Sigmoid colon (tissue), 6 donors: ENCODE measurements at regions not wholly inside any gene's neighbourhood (a gene's known extent, or its start where the extent isn't known, plus 50 kb on each side); places are given as distances from the start of the nearest gene placed in this dataset.

Source experiments
- DNase-seq: peaks from one replicate; pipeline ENCODE4 v3.0.0-alpha.2; 2019
- H3K27ac ChIP-seq, 4 donors: fragments of 200-600 bp; sonication (generic); one replicate each; pipeline ENCODE4 v1.5.1; 2016 to 2019; ENCODE audit warnings: mild to moderate bottlenecking in 1 of 4
- H3K27me3 ChIP-seq, 3 donors: fragments of 200-600 bp; sonication (generic); one replicate each; pipeline ENCODE4 v1.5.1; 2019; ENCODE audit warnings: mild to moderate bottlenecking in 1 of 3
- H3K36me3 ChIP-seq, 4 donors: fragments of 200-600 bp; sonication (generic); one replicate each; pipeline ENCODE4 v1.5.1; 2016 to 2019
- H3K4me1 ChIP-seq, 4 donors: fragments of 200-600 bp; sonication (generic); one replicate each; pipeline ENCODE4 v1.5.1; 2017 to 2019
- H3K4me3 ChIP-seq, 4 donors: fragments of 200-600 bp; sonication (generic); one replicate each; pipeline ENCODE4 v1.5.1; 2017 to 2019; ENCODE audit warnings: mild to moderate bottlenecking in 2 of 4, moderate library complexity in 1 of 4
- H3K9me3 ChIP-seq, 4 donors: fragments of 200-600 bp in 3 of 4; sonication (generic) in 3 of 4; one replicate each; pipeline versions ENCODE4 v1.5.1 to v1.6.1; 2013 to 2019
- CTCF ChIP-seq, 4 experiments: fragments of 450-650 bp in 3 of 4; fragments of 200-600 bp in 1 of 4; IDR thresholded peaks; one replicate each; pipeline ENCODE4 v1.5.1; 2016 to 2019; ENCODE audit warnings: antibody characterized with exemption in 4 of 4, mild to moderate bottlenecking in 3 of 4, moderate library complexity in 2 of 4
- EP300 ChIP-seq, 4 donors: sonication (generic); formaldehyde crosslinking; IDR thresholded peaks; one replicate each; pipeline ENCODE4 v1.6.1; 2017; ENCODE audit warnings: antibody characterized with exemption in 4 of 4
- POLR2A ChIP-seq, 2 donors: fragments of 450-650 bp; IDR thresholded peaks; one replicate each; pipeline ENCODE4 v1.6.1; 2016; ENCODE audit warnings: antibody characterized with exemption in 2 of 2, mild to moderate bottlenecking in 2 of 2, moderate library complexity in 2 of 2
- POLR2AphosphoS5 ChIP-seq, 4 donors: sonication (generic); formaldehyde crosslinking; IDR thresholded peaks; one replicate each; pipeline ENCODE4 v1.6.1; 2017; ENCODE audit warnings: antibody characterized with exemption in 4 of 4
- WGBS, 2 donors: extraction: QIAGEN DNeasy Blood & Tissue Kit; methylation state at CpG; one replicate each; pipeline ENCODE4 v1.1.7; 2013; 5-methylcytosine and 5-hydroxymethylcytosine counted together
- intact Hi-C: fragments of 100-400 bp; cut with DNase I; formaldehyde crosslinking; loops from one replicate; pipeline ENCODE4 v1.15.1; 2023
- donor health status: healthy with polysubstance abuse.
- donor health status: healthy.

GRCh38 chr19:5240011-5240410 is 100.6 kb downstream of the PTPRS start:
- no peaks in the 10 kb centered on the region for H3K27me3 ChIP-seq
- intact Hi-C loops: no loop called here
- H3K36me3 ChIP-seq: peaks cover 15 to 75% (median 25%) of the 10 kb centered on the region in 4 donors
- no peak overlapping the region for H3K27ac ChIP-seq
- WGBS, 2 donors: 90 to 94% methylated on average over 22 of the region's 22 CpGs
- no peak for DNase-seq
- no peaks in the 10 kb centered on the region for H3K4me1 ChIP-seq
- H3K9me3 ChIP-seq: no peaks in the 10 kb centered on the region
- no peak overlapping the region for H3K4me3 ChIP-seq
- TF ChIP-seq EP300 (IDR thresholded peaks at IDR 0.05) (no peak), POLR2AphosphoS5 (IDR thresholded peaks at IDR 0.05) (no peak), POLR2A (IDR thresholded peaks at IDR 0.05) (no peak), CTCF (IDR thresholded peaks at IDR 0.05) (no peak)

GRCh38 chr19:5238700-5239099 is 101.9 kb downstream of the PTPRS start:
- Histone ChIP-seq H3K4me1 (no peaks in the 10 kb centered on the region), H3K27me3 (no peaks in the 10 kb centered on the region), H3K36me3 (peaks cover 15 to 62% (median 21%) of the 10 kb centered on the region in 4 donors), H3K9me3 (no peaks in the 10 kb centered on the region), H3K27ac (no peak overlapping the region), H3K4me3 (no peak overlapping the region)
- WGBS, 2 donors: 91 to 94% methylated on average over 33 of the region's 33 CpGs
- intact Hi-C loops: no loop called here
- no peak for TF ChIP-seq EP300 (IDR thresholded peaks at IDR 0.05)
- no peak for DNase-seq

GRCh38 chr19:5237939-5238480 is 102.6 kb downstream of the PTPRS start:
- Histone ChIP-seq H3K36me3 (peaks cover 15 to 55% (median 19%) of the 10 kb centered on the region in 4 donors), H3K9me3 (no peaks in the 10 kb centered on the region), H3K27ac (no peak overlapping the region), H3K4me1 (no peaks in the 10 kb centered on the region), H3K27me3 (no peaks in the 10 kb centered on the region), H3K4me3 (no peak overlapping the region)
- no peak for DNase-seq
- intact Hi-C loops: no loop called here
- WGBS, 2 donors: 94 to 95% methylated on average over 26 of the region's 26 CpGs
- no peak for TF ChIP-seq CTCF (IDR thresholded peaks at IDR 0.05)

- no peak for DNase-seq
- WGBS, 2 donors: 95 to 96% methylated on average over 35 of the region's 35 CpGs
- H3K27me3 ChIP-seq: no peaks in the 10 kb centered on the region
- no peaks in the 10 kb centered on the region for H3K9me3 ChIP-seq
- no peak overlapping the region for H3K4me3 ChIP-seq
- no peaks in the 10 kb centered on the region for H3K4me1 ChIP-seq
- TF ChIP-seq POLR2AphosphoS5 (IDR thresholded peaks at IDR 0.05) (no peak), CTCF (IDR thresholded peaks at IDR 0.05) (no peak), POLR2A (IDR thresholded peaks at IDR 0.05) (no peak), EP300 (IDR thresholded peaks at IDR 0.05) (no peak)
- peaks cover 15 to 49% (median 19%) of the 10 kb centered on the region in 4 donors for H3K36me3 ChIP-seq
- intact Hi-C loops: no loop called here
- no peak overlapping the region for H3K27ac ChIP-seq
These were observed 103.3 kb downstream of the PTPRS start for GRCh38 chr19:5237190-5237780.

- no peaks in the 10 kb centered on the region for H3K9me3 ChIP-seq
- no peaks in the 10 kb centered on the region for H3K4me1 ChIP-seq
- no peak overlapping the region for H3K4me3 ChIP-seq
- no peak overlapping the region for H3K27ac ChIP-seq
- TF ChIP-seq EP300 (IDR thresholded peaks at IDR 0.05) (no peak), POLR2A (IDR thresholded peaks at IDR 0.05) (no peak), POLR2AphosphoS5 (IDR thresholded peaks at IDR 0.05) (no peak), CTCF (IDR thresholded peaks at IDR 0.05) (no peak)
- 95 to 96% methylated on average over 12 of the region's 12 CpGs for WGBS, 2 donors
- intact Hi-C loops: no loop called here
- DNase-seq: no peak
- no peaks in the 10 kb centered on the region for H3K27me3 ChIP-seq
- peaks cover 15 to 44% (median 23%) of the 10 kb centered on the region in 4 donors for H3K36me3 ChIP-seq
These were observed 105.0 kb downstream of the PTPRS start for GRCh38 chr19:5235458-5236219.
